H1 (cell line): ENCODE measurements at regions not wholly inside any gene's neighbourhood (a gene's known extent, or its start where the extent isn't known, plus 50 kb on each side); places are given as distances from the start of the nearest gene placed in this dataset.

ENCODE experiments used
- EGR1 ChIP-seq: IDR thresholded peaks from 2 replicates; pipeline ENCODE4 v1.6.1; 2011; ENCODE audit warnings: low read depth, low read length, borderline replicate concordance
- TAF7 ChIP-seq: optimal IDR thresholded peaks from 2 replicates; pipeline ENCODE3; 2011; ENCODE audit warnings: low read depth, mild to moderate bottlenecking, inconsistent platforms, low read length, moderate library complexity, borderline replicate concordance

GRCh38 chr1:106457368-106457767, 599.1 kb upstream of the PRMT6 start (continued):
- TF ChIP-seq TAF7 (no peak), EGR1 (no peak)
- TF ChIP-seq, all 59 proteins: peak for 0
